Activated T-helper 9 cell treated with anti-CD3 and anti-CD28 coated beads, Interleukin-2, amount 50 U/mL, for 16 hours (primary cell): ENCODE measurements at regions not wholly inside any gene's neighbourhood (a gene's known extent, or its start where the extent isn't known, plus 50 kb on each side); places are given as distances from the start of the nearest gene placed in this dataset.
"Not testable (repeated sequence)": the region's sequence is repeated elsewhere in the genome, so short reads cannot be mapped to it uniquely, and the experiment has no call there.

ENCODE experiments used
- DNase-seq: peaks from one replicate; pipeline ENCODE4 v3.0.0-alpha.2; 2020; ENCODE audit warnings: low read depth

- DNase-seq = not testable (repeated sequence)
Observed at GRCh38 chr12:131633610-131634009, 77.3 kb upstream of the SFSWAP start.

GRCh38 chr12:131634037-131634436 lies 76.9 kb upstream of the SFSWAP start:
- no peak for DNase-seq

GRCh38 chr12:131635012-131635411 lies 75.9 kb upstream of the SFSWAP start:
- not testable (repeated sequence) for DNase-seq

GRCh38 chr12:131635491-131636122 lies 75.3 kb upstream of the SFSWAP start:
- no peak for DNase-seq

GRCh38 chr12:131636266-131636665 lies 74.6 kb upstream of the SFSWAP start:
- no peak for DNase-seq

- no peak for DNase-seq
Observed at GRCh38 chr12:131636940-131637750, 73.7 kb upstream of the SFSWAP start.

GRCh38 chr12:131637986-131638385 lies 72.9 kb upstream of the SFSWAP start:
- no peak for DNase-seq

GRCh38 chr12:131639270-131639940 lies 71.5 kb upstream of the SFSWAP start:
- no peak for DNase-seq

GRCh38 chr12:131640525-131640924 lies 70.4 kb upstream of the SFSWAP start:
- no peak for DNase-seq

- DNase-seq = no peak
Observed at GRCh38 chr12:131641315-131641714, 69.6 kb upstream of the SFSWAP start.

GRCh38 chr12:131642101-131642540 lies 68.8 kb upstream of the SFSWAP start:
- no peak for DNase-seq

- DNase-seq = no peak
Observed at GRCh38 chr12:131642771-131643170, 68.1 kb upstream of the SFSWAP start.

GRCh38 chr12:131643631-131644452 lies 67.0 kb upstream of the SFSWAP start:
- DNase-seq = no peak

GRCh38 chr12:131644481-131644880 lies 66.4 kb upstream of the SFSWAP start:
- no peak for DNase-seq

- not testable (repeated sequence) for DNase-seq
Observed at GRCh38 chr12:131644917-131645316, 66.0 kb upstream of the SFSWAP start.

- DNase-seq = not testable (repeated sequence)
Observed at GRCh38 chr12:131645557-131645956, 65.3 kb upstream of the SFSWAP start.

GRCh38 chr12:131646444-131646843 lies 64.4 kb upstream of the SFSWAP start:
- not testable (repeated sequence) for DNase-seq

- no peak for DNase-seq
Observed at GRCh38 chr12:131647667-131648066, 63.2 kb upstream of the SFSWAP start.

- DNase-seq = not testable (repeated sequence)
Observed at GRCh38 chr12:131655469-131656174, 55.3 kb upstream of the SFSWAP start.

- not testable (repeated sequence) for DNase-seq
Observed at GRCh38 chr12:131656796-131657195, 54.1 kb upstream of the SFSWAP start.

- DNase-seq = not testable (repeated sequence)
Observed at GRCh38 chr12:131658605-131659004, 52.3 kb upstream of the SFSWAP start.
